ENCODE measurements at regions not wholly inside any gene's neighbourhood (a gene's known extent, or its start where the extent isn't known, plus 50 kb on each side); places are given as distances from the start of the nearest gene placed in this dataset.
A peak's percentile ranks its signal among the peaks of the same experiment; 100 is the strongest.

DNA sequence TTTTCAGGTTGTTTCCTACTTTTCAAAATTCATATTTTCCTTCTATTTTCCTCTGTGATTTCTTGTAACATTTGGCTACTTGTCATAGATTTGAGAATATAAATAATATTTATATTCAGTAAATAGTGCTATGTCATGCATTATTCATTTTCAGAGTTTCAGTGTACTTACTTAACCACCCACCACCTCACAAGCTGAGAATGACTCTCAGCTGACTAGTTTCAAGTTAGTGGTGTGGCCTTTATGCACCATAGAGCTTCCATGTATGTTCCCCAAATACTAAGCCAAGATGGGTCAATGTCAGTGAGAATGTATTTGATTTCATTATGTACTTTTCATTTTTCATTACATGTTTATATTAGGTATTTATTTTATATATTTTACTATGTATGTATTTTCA is 56.9 kb upstream of the RGS1 start:
- TF ChIP-seq TAF1 (IDR thresholded peaks at IDR 0.05; ENCODE audit: borderline replicate concordance, insufficient read depth, low read length) (no peak), SIN3A (IDR thresholded peaks at IDR 0.05; ENCODE audit: borderline replicate concordance, insufficient read depth, low read length) (no peak), POLR2AphosphoS5 (IDR thresholded peaks at IDR 0.05; ENCODE audit: low read depth, low read length) (no peak), FOXP2 (optimal IDR thresholded peaks at IDR 0.05; ENCODE audit: borderline replicate concordance, extremely low read depth, extremely low read length, insufficient read depth) (no peak)
- TF ChIP-seq, protein P1, sequence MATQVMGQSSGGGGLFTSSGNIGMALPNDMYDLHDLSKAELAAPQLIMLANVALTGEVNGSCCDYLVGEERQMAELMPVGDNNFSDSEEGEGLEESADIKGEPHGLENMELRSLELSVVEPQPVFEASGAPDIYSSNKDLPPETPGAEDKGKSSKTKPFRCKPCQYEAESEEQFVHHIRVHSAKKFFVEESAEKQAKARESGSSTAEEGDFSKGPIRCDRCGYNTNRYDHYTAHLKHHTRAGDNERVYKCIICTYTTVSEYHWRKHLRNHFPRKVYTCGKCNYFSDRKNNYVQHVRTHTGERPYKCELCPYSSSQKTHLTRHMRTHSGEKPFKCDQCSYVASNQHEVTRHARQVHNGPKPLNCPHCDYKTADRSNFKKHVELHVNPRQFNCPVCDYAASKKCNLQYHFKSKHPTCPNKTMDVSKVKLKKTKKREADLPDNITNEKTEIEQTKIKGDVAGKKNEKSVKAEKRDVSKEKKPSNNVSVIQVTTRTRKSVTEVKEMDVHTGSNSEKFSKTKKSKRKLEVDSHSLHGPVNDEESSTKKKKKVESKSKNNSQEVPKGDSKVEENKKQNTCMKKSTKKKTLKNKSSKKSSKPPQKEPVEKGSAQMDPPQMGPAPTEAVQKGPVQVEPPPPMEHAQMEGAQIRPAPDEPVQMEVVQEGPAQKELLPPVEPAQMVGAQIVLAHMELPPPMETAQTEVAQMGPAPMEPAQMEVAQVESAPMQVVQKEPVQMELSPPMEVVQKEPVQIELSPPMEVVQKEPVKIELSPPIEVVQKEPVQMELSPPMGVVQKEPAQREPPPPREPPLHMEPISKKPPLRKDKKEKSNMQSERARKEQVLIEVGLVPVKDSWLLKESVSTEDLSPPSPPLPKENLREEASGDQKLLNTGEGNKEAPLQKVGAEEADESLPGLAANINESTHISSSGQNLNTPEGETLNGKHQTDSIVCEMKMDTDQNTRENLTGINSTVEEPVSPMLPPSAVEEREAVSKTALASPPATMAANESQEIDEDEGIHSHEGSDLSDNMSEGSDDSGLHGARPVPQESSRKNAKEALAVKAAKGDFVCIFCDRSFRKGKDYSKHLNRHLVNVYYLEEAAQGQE (IDR thresholded peaks at IDR 0.05; ENCODE audit: insufficient read depth in 1 of 2, low read depth in 2 of 2, low read length in 2 of 2), result no peak

DNA sequence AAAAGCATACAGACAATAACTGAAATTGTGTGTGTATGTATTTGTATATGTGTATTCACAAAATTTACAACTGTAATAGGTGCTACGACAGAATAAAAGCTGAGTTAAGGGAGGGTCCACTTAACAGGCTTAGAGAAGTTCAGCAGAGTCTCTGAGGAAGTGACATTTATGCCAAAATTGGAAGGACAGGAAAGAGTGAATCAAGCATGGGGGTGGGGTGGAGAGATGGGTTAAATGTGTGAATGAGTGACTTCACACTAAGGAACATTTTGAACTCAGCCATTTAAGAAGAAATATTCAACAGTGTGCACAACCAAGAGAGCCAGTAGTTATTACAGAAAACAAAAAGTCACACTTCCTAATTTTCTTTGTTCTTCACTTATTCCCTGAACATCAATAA is 53.8 kb upstream of the RGS1 start:
- TF ChIP-seq FOXP2 (optimal IDR thresholded peaks at IDR 0.05; ENCODE audit: borderline replicate concordance, extremely low read depth, extremely low read length, insufficient read depth) (no peak), TAF1 (IDR thresholded peaks at IDR 0.05; ENCODE audit: borderline replicate concordance, insufficient read depth, low read length) (no peak), SIN3A (IDR thresholded peaks at IDR 0.05; ENCODE audit: borderline replicate concordance, insufficient read depth, low read length) (peak; percentile 40; the same call in 1 of the 2 replicates), POLR2AphosphoS5 (IDR thresholded peaks at IDR 0.05; ENCODE audit: low read depth, low read length) (0 out of 2 replicates have a peak, but pooled peaks have one; percentile 22)
- TF ChIP-seq, protein P1 (IDR thresholded peaks at IDR 0.05; ENCODE audit: insufficient read depth in 1 of 2, low read depth in 2 of 2, low read length in 2 of 2), result no peak

DNA sequence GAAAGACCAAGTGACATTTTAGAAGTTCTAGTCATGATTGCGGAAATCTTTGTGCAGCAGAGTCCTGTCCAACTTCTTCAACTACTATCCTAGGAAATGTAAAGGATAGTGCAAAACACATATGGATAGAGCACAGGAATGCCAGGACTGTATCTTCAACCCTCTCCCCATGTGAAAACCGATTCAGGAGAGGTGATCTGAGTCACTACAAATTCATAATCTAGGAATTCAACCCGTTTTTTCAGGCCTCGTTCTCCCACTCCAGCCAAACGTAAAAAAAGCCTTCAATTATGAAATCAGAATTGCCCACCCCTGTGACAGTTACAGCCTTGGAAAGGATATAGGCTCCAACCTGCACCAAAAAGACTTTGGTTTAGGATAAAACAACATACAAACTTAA is 52.9 kb upstream of the RGS1 start:
- TF ChIP-seq FOXP2 (optimal IDR thresholded peaks at IDR 0.05; ENCODE audit: borderline replicate concordance, extremely low read depth, extremely low read length, insufficient read depth), result no peak
- TF ChIP-seq TAF1 (IDR thresholded peaks at IDR 0.05; ENCODE audit: borderline replicate concordance, insufficient read depth, low read length), result no peak
- no peak for TF ChIP-seq POLR2AphosphoS5 (IDR thresholded peaks at IDR 0.05; ENCODE audit: low read depth, low read length)
- TF ChIP-seq, protein P1 (IDR thresholded peaks at IDR 0.05; ENCODE audit: insufficient read depth in 1 of 2, low read depth in 2 of 2, low read length in 2 of 2), result no peak
- TF ChIP-seq SIN3A (IDR thresholded peaks at IDR 0.05; ENCODE audit: borderline replicate concordance, insufficient read depth, low read length), result no peak

DNA sequence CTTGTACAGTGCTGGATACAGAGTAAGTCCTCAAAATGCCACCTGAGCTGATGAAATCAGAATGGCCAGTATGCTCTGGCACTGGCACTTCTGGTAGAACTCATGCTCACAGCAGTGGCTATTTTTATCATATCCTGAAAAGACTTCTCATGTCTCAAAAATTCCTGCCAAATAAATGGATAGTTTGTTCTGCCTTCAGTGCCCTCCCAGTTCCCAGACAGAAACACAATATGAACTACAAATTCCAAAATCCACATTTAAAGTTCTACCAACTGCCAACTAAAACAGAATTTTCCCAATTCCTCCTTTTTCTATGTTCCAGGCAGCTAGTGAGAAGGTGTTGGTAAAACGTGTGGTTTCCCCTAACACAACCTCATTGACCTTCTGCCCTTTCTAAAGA is 51.4 kb upstream of the RGS1 start:
- TF ChIP-seq, protein P1 (IDR thresholded peaks at IDR 0.05; ENCODE audit: insufficient read depth in 1 of 2, low read depth in 2 of 2, low read length in 2 of 2), result no peak
- TF ChIP-seq SIN3A (IDR thresholded peaks at IDR 0.05; ENCODE audit: borderline replicate concordance, insufficient read depth, low read length), result no peak
- no peak for TF ChIP-seq FOXP2 (optimal IDR thresholded peaks at IDR 0.05; ENCODE audit: borderline replicate concordance, extremely low read depth, extremely low read length, insufficient read depth)
- no peak for TF ChIP-seq TAF1 (IDR thresholded peaks at IDR 0.05; ENCODE audit: borderline replicate concordance, insufficient read depth, low read length)
- TF ChIP-seq POLR2AphosphoS5 (IDR thresholded peaks at IDR 0.05; ENCODE audit: low read depth, low read length), result no peak

Measured in PFSK-1 (cell line).